NCI-H128 (cell line): ENCODE measurements at regions not wholly inside any gene's neighbourhood (a gene's known extent, or its start where the extent isn't known, plus 50 kb on each side); places are given as distances from the start of the nearest gene placed in this dataset.

Experiments
- DNase-seq: peaks from one replicate; lab custom pipeline; 2025; ENCODE audit not compliant: unreplicated experiment; lab: John Stamatoyannopoulos, UW

DNA sequence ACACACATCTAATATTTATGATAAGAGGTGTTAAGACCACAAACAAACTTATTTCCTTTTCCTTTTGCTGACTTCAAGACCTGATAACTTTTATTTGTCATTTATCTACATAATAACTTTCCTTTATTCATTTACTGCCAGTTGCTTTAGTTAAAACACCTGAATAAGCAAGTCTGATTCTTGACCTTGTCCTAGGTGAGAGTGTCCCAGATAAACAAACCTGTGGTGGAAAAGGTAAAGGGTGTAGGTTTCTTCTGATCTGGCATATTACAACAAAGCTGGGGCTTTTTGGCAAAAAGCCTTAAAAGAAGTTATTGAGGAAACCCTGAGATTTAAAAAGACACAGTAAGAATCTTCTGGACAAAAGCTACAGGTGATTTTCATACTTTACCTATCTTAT is 191.5 kb downstream of the ZBBX start:
- DNase-seq, result no peak

- no peak for DNase-seq
Observed at GRCh38 chr3:167187221-167187620, 192.9 kb downstream of the ZBBX start.

GRCh38 chr3:167184511-167184910 is 195.6 kb downstream of the ZBBX start:
- no peak for DNase-seq

DNA sequence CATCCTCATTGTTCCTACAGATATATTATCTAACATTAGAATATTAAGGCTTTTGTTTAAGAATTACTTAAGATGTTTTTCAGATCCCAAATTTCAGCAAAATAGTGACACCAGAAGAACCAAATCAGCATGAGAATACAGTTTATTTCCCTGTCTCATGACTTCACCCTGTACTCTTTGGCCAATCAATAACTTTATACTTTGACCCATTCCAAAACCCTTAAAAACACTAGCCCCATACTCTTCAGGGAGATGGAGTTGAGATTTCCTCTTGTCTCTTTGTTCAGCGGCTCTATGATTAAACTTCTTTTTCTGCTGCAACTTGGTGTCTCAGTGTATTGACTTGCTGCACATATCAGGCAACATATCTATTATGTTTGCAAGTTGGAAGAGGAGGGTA is 207.7 kb downstream of the ZBBX start:
- no peak for DNase-seq

- no peak for DNase-seq
Observed at GRCh38 chr3:167167491-167167890, 212.6 kb downstream of the ZBBX start.

DNA sequence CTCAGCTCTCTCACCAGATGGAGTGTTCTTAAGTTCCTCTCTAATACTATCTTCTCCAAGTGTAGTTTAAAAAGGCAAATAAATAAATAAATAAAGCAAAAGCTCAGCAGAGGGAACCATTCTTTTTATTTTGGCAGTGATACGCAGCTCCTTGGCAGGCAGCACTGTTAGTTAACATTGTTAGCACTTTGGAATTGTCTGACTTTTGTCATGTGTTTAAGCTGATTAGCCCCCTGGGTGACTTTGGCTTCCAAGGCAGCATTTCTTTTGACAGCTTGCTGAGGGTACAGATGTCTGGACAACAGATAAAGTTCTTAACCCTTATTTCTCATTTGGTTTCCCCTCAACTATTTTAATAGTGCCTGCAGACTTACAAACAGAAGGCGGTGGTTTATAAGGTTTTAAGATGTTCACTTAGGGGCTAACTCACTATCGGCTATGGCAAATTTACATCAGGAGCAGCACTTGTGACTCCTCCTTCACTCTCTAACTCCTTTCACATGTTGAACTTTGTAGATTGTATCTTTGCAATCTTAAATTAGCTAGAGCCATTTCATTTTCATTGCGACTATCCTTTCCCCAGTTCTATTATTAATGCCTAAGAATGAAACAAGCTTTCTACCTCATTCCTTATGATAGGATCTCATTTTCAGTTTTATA is 213.4 kb downstream of the ZBBX start:
- no peak for DNase-seq

GRCh38 chr3:167166012-167166411 is 214.1 kb downstream of the ZBBX start:
- DNase-seq, result no peak

DNA sequence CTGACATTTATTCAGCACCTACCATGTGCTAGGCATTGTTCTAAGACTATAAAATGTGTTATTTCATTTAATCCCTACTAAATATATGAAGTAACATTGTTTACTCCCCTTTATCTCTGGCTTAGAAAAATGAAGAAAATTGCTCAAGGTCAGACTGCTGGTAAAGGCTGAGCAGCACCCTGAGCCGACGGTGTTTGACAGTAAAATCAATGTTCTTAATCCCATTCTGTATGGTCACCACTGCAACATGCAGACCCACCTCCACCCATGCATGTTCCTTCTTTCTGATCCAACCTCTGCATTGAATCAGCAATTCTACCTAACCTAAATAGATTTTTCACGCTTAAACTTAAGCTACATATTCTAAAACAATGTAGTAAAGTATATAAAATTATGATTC is 216.5 kb downstream of the ZBBX start:
- DNase-seq, result no peak

DNA sequence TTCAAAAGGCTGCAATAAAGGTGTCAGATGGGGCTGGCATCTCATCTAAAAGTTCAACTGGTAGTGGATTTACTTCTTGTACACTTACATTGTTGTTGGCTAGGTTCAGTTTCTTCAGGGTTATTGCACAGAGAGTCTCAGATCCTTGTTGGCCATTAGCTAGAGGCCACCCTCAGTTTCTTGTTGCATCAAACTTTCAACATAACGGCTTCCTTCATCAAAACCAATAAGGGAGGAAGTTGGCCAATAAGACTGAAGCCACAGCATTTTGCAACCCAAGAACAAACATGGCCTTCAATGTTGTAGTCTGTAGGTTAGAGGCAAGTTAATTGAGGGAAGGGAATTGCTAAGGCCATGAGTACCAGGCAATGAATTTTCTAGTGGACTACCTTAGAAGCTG is 218.0 kb downstream of the ZBBX start:
- no peak for DNase-seq

DNA sequence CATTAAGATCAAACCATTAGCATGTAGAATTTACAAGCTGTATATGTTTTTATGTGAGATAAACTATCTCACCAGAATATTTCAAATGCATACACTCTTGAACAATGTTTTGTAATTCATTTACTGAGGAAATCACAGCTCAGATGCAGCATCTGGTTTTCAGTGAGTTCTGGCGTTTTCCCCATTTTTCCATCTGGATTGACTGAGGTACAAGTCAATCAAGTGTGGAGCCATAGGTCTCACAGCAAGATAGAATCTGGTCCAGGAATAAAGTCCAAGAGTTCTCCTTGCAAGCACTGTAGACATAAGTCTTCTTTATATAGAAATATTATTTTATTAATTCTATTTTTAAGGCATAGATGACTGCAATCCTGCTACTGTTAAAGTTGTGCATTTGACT is 219.3 kb downstream of the ZBBX start:
- DNase-seq, result no peak

- DNase-seq, result no peak
Observed at GRCh38 chr3:167151636-167152035, 228.5 kb downstream of the ZBBX start.

DNA sequence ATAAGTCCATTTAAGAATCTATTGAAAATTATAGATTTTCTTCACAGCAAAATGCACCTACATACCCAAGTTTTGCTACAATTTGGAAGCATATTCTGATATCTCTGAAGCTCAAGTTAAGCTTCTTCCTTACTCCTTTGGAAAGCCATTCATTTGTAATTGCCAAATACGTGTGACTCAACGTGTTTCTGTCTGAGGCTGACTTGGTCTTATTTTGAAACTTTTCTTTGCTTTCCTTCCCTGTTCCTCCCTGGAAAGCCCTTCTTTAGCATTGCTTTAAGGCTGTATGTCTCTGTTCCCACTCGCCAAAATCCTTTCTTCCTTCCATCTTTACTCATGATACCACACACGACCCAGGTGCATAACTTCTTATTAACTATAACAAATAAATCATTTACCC is 232.0 kb downstream of the ZBBX start:
- DNase-seq, result no peak

DNA sequence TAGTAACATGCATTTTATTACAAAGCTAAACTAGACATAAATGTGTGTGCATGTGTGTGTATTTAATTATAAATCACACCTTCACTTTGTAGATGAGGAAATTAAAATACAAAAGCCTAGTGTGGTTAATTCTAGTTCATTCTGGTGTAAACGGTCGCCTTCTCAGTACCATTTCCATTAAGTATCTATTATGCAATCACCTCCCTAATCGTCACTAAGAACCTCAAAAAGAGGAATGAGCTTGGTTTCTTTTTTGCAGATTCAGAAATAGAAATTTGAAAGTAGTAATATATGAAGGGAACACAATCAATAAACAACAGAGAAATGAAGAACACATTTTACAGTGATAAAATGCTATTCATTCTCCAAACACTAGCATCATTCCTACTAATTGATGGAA is 233.2 kb downstream of the ZBBX start:
- DNase-seq, result no peak

GRCh38 chr3:167125612-167126407 is 254.3 kb downstream of the ZBBX start:
- DNase-seq, result no peak

DNA sequence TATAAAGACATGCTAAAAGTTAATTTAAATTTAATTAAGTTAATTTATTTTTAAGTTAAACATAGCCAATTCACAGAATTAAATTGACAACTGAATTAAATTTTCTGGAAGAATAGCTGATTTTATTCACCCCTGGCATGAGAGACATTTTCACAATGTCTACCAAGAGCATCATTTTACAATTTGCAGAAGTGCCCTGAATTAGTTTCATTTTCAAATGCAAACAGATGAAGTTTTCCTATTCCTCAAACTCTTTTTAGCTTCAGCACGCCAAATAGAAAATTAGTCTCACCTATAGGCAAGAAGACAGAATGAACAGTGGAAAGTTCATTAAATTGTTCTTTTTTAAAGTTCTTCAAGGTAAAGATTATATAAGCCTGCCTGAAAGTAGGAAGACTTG is 259.3 kb downstream of the ZBBX start:
- no peak for DNase-seq

GRCh38 chr3:167116120-167116922 is 263.8 kb downstream of the ZBBX start:
- no peak for DNase-seq

GRCh38 chr3:167115331-167115934 is 264.7 kb downstream of the ZBBX start:
- no peak for DNase-seq

DNA sequence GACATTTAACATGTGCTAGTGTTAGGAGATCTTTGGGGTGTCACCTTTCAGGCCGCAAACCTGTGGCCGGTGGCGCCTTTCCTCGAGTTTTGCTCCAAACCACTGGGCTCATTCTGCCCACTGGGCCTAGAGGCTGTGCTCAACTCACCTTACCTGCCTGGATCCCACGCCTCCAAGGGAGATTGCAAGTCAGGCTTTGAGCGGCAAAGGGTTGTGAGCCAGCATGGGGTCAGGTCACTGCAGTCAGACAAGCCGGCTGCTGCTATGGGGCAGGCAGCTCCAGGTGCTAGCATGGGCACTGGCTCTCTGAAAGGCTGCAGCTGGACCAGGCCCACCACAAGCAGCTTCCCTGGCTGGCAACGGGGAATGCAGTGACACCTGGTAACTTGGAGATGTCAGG is 265.5 kb downstream of the ZBBX start:
- no peak for DNase-seq

- DNase-seq, result no peak
Observed at GRCh38 chr3:167113035-167113830, 266.9 kb downstream of the ZBBX start.

DNA sequence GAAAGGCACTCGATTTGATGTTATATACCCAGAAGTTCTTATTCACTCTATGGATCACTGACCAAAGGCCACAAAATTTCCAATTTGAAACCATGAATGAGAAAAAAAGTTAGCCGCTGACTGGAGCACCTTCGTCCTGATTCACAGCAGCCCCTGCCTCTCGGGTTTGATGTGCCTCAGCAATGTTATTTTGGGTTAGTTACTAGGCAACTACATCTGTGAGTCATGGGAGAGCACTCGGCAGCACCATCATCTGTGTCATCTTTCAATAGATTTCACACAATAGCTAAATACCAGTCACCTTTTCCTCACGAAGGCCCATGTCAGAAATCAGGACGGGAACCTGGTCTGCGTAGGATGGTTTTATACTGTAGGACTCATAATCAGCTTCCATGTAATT is 269.2 kb downstream of the ZBBX start:
- DNase-seq, result no peak

DNA sequence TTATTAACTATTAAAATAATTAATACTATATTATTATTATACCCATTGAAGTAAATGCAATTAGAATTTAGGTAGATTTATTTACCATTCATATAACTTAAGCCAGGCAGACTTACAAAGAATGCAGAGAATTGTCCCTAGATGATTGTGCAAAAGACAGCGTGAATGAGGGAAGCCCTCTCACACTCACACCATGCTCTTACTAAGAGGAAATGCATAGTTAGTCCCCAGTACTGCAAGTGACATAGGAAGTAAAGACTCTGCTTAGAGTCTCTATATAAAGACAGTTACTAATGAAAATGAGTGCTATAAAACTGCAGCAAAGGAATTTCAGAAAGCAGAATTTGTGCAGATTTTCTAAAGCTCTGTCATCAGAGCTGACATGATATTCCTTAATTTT is 270.4 kb downstream of the ZBBX start:
- DNase-seq, result no peak
